ENCODE measurements at regions not wholly inside any gene's neighbourhood (a gene's known extent, or its start where the extent isn't known, plus 50 kb on each side); places are given as distances from the start of the nearest gene placed in this dataset.

- no peak for DNase-seq
Observed at GRCh38 chr13:106625578-106625977, 57.6 kb upstream of the ARGLU1 start.

- no peak for DNase-seq
Observed at GRCh38 chr13:106623799-106624460, 56.0 kb upstream of the ARGLU1 start.

- DNase-seq, result no peak
Observed at GRCh38 chr13:106621833-106622232, 53.9 kb upstream of the ARGLU1 start.

GRCh38 chr13:106619688-106620555 is 52.0 kb upstream of the ARGLU1 start:
- no peak for DNase-seq
